ENCODE measurements at regions not wholly inside any gene's neighbourhood (a gene's known extent, or its start where the extent isn't known, plus 50 kb on each side); places are given as distances from the start of the nearest gene placed in this dataset.

GRCh38 chr3:21836227-21836626 lies 85.2 kb upstream of the ZNF385D start:
- Histone ChIP-seq H3K4me3 (ENCODE audit: low read length in 2 of 2) (no peak overlapping the region), H3K36me3 (ENCODE audit: insufficient read depth, low read length) (no peaks in the 10 kb centered on the region), H3K9me3 (ENCODE audit: control insufficient read depth in 1 of 2, low read length in 2 of 2) (no peaks in the 10 kb centered on the region), H3K27ac (ENCODE audit: low read depth, low read length) (no peak overlapping the region), H3K4me1 (ENCODE audit: insufficient read depth, low read length) (no peaks in the 10 kb centered on the region), H3K27me3 (ENCODE audit: insufficient read depth, low read length) (no peaks in the 10 kb centered on the region)
- H3K9me3 Mint-ChIP-seq, result peaks cover 0 to 18% (median 6%) of the 10 kb centered on the region in 8 donors
- DNase-seq, result no peak
- H3K36me3 Mint-ChIP-seq, result no peaks in the 10 kb centered on the region
- ChIA-PET CTCF (ENCODE audit: partially characterized antibody) (no interaction called here), POLR2A (ENCODE audit: partially characterized antibody) (no interaction called here)
- no peak overlapping the region for H3K27ac Mint-ChIP-seq
- no peaks in the 10 kb centered on the region for H3K27me3 Mint-ChIP-seq
- H3K4me1 Mint-ChIP-seq, result no peaks in the 10 kb centered on the region
- intact Hi-C loops (cut with micrococcal nuclease), result no loop called here
- no peak overlapping the region for H3K4me3 Mint-ChIP-seq

- H3K9me3 Mint-ChIP-seq, result peaks cover 0 to 18% (median 6%) of the 10 kb centered on the region in 8 donors
- no peaks in the 10 kb centered on the region for H3K27me3 ChIP-seq (ENCODE audit: insufficient read depth, low read length)
- no peaks in the 10 kb centered on the region for H3K9me3 ChIP-seq (ENCODE audit: control insufficient read depth in 1 of 2, low read length in 2 of 2)
- POLR2A ChIA-PET (ENCODE audit: partially characterized antibody), result no interaction called here
- no peak overlapping the region for H3K27ac ChIP-seq (ENCODE audit: low read depth, low read length)
- no peak overlapping the region for H3K4me3 Mint-ChIP-seq
- H3K4me1 Mint-ChIP-seq, result no peaks in the 10 kb centered on the region
- H3K27ac Mint-ChIP-seq, result no peak overlapping the region
- H3K36me3 ChIP-seq (ENCODE audit: insufficient read depth, low read length), result no peaks in the 10 kb centered on the region
- no peaks in the 10 kb centered on the region for H3K27me3 Mint-ChIP-seq
- no peak for DNase-seq
- no peak overlapping the region for H3K4me3 ChIP-seq (ENCODE audit: low read length in 2 of 2)
- intact Hi-C loops (cut with micrococcal nuclease), result no loop called here
- H3K4me1 ChIP-seq (ENCODE audit: insufficient read depth, low read length), result no peaks in the 10 kb centered on the region
- CTCF ChIA-PET (ENCODE audit: partially characterized antibody), result no interaction called here
- no peaks in the 10 kb centered on the region for H3K36me3 Mint-ChIP-seq
Measured at GRCh38 chr3:21839176-21839575, 88.2 kb upstream of the ZNF385D start.

GRCh38 chr3:21839592-21839991 lies 88.6 kb upstream of the ZNF385D start:
- H3K27ac Mint-ChIP-seq, result no peak overlapping the region
- H3K36me3 Mint-ChIP-seq, result no peaks in the 10 kb centered on the region
- H3K27me3 ChIP-seq (ENCODE audit: insufficient read depth, low read length), result no peaks in the 10 kb centered on the region
- H3K36me3 ChIP-seq (ENCODE audit: insufficient read depth, low read length), result no peaks in the 10 kb centered on the region
- no peak overlapping the region for H3K27ac ChIP-seq (ENCODE audit: low read depth, low read length)
- H3K9me3 Mint-ChIP-seq, result peaks cover 0 to 18% (median 6%) of the 10 kb centered on the region in 8 donors
- CTCF ChIA-PET (ENCODE audit: partially characterized antibody), result no interaction called here
- H3K9me3 ChIP-seq (ENCODE audit: control insufficient read depth in 1 of 2, low read length in 2 of 2), result no peaks in the 10 kb centered on the region
- H3K27me3 Mint-ChIP-seq, result no peaks in the 10 kb centered on the region
- no peaks in the 10 kb centered on the region for H3K4me1 ChIP-seq (ENCODE audit: insufficient read depth, low read length)
- intact Hi-C loops (cut with micrococcal nuclease), result no loop called here
- DNase-seq, result no peak
- no peaks in the 10 kb centered on the region for H3K4me1 Mint-ChIP-seq
- no peak overlapping the region for H3K4me3 Mint-ChIP-seq
- POLR2A ChIA-PET (ENCODE audit: partially characterized antibody), result no interaction called here
- no peak overlapping the region for H3K4me3 ChIP-seq (ENCODE audit: low read length in 2 of 2)

GRCh38 chr3:21847005-21847404 lies 96.0 kb upstream of the ZNF385D start:
- no peak overlapping the region for H3K27ac ChIP-seq (ENCODE audit: low read depth, low read length)
- POLR2A ChIA-PET (ENCODE audit: partially characterized antibody), result no interaction called here
- no peak for DNase-seq
- H3K27me3 Mint-ChIP-seq, result no peaks in the 10 kb centered on the region
- no peaks in the 10 kb centered on the region for H3K4me1 Mint-ChIP-seq
- H3K27me3 ChIP-seq (ENCODE audit: insufficient read depth, low read length), result no peaks in the 10 kb centered on the region
- H3K36me3 Mint-ChIP-seq, result no peaks in the 10 kb centered on the region
- no peak overlapping the region for H3K27ac Mint-ChIP-seq
- H3K4me3 Mint-ChIP-seq, result no peak overlapping the region
- no peaks in the 10 kb centered on the region for H3K36me3 ChIP-seq (ENCODE audit: insufficient read depth, low read length)
- H3K4me1 ChIP-seq (ENCODE audit: insufficient read depth, low read length), result no peaks in the 10 kb centered on the region
- H3K4me3 ChIP-seq (ENCODE audit: low read length in 2 of 2), result no peak overlapping the region
- peaks cover 2 to 7% (median 3%) of the 10 kb centered on the region in 8 donors for H3K9me3 Mint-ChIP-seq
- intact Hi-C loops (cut with micrococcal nuclease), result no loop called here
- CTCF ChIA-PET (ENCODE audit: partially characterized antibody), result no interaction called here
- H3K9me3 ChIP-seq (ENCODE audit: control insufficient read depth in 1 of 2, low read length in 2 of 2), result no peaks in the 10 kb centered on the region

GRCh38 chr3:21859124-21860081 lies 108.4 kb upstream of the ZNF385D start:
- no peak overlapping the region for H3K4me3 ChIP-seq (ENCODE audit: low read length in 2 of 2)
- POLR2A ChIA-PET (ENCODE audit: partially characterized antibody), result no interaction called here
- H3K4me3 Mint-ChIP-seq, result no peak overlapping the region

GRCh38 chr3:21860082-21860475 lies 109.1 kb upstream of the ZNF385D start:
- Mint-ChIP-seq H3K27ac (no peak overlapping the region), H3K9me3 (peaks cover 0 to 11% (median 7%) of the 10 kb centered on the region in 8 donors), H3K36me3 (no peaks in the 10 kb centered on the region), H3K4me3 (no peak overlapping the region), H3K27me3 (no peaks in the 10 kb centered on the region), H3K4me1 (no peaks in the 10 kb centered on the region)
- no peak for DNase-seq
- Histone ChIP-seq H3K4me1 (ENCODE audit: insufficient read depth, low read length) (no peaks in the 10 kb centered on the region), H3K27me3 (ENCODE audit: insufficient read depth, low read length) (no peaks in the 10 kb centered on the region), H3K36me3 (ENCODE audit: insufficient read depth, low read length) (no peaks in the 10 kb centered on the region), H3K9me3 (ENCODE audit: control insufficient read depth in 1 of 2, low read length in 2 of 2) (no peaks in the 10 kb centered on the region), H3K27ac (ENCODE audit: low read depth, low read length) (no peak overlapping the region), H3K4me3 (ENCODE audit: low read length in 2 of 2) (no peak overlapping the region)
- ChIA-PET POLR2A (ENCODE audit: partially characterized antibody) (no interaction called here), CTCF (ENCODE audit: partially characterized antibody) (no interaction called here)
- intact Hi-C loops (cut with micrococcal nuclease), result no loop called here

More at GRCh38 chr3:21859124-21860081, 108.4 kb upstream of the ZNF385D start:
- Mint-ChIP-seq H3K27ac (no peak overlapping the region), H3K36me3 (no peaks in the 10 kb centered on the region), H3K4me1 (no peaks in the 10 kb centered on the region), H3K27me3 (no peaks in the 10 kb centered on the region), H3K9me3 (peaks cover 0 to 11% (median 6%) of the 10 kb centered on the region in 8 donors)
- peak in 1 of 5 donors; percentile 20 for DNase-seq
- no peaks in the 10 kb centered on the region for H3K27me3 ChIP-seq (ENCODE audit: insufficient read depth, low read length)
- intact Hi-C loops (cut with micrococcal nuclease), result no loop called here
- CTCF ChIA-PET (ENCODE audit: partially characterized antibody), result no interaction called here
- H3K4me1 ChIP-seq (ENCODE audit: insufficient read depth, low read length), result no peaks in the 10 kb centered on the region
- H3K36me3 ChIP-seq (ENCODE audit: insufficient read depth, low read length), result no peaks in the 10 kb centered on the region
- no peaks in the 10 kb centered on the region for H3K9me3 ChIP-seq (ENCODE audit: control insufficient read depth in 1 of 2, low read length in 2 of 2)
- H3K27ac ChIP-seq (ENCODE audit: low read depth, low read length), result no peak overlapping the region

GRCh38 chr3:21860657-21861056 lies 109.6 kb upstream of the ZNF385D start:
- Histone ChIP-seq H3K27ac (ENCODE audit: low read depth, low read length) (no peak overlapping the region), H3K4me3 (ENCODE audit: low read length in 2 of 2) (no peak overlapping the region), H3K9me3 (ENCODE audit: control insufficient read depth in 1 of 2, low read length in 2 of 2) (no peaks in the 10 kb centered on the region), H3K36me3 (ENCODE audit: insufficient read depth, low read length) (no peaks in the 10 kb centered on the region), H3K4me1 (ENCODE audit: insufficient read depth, low read length) (no peaks in the 10 kb centered on the region), H3K27me3 (ENCODE audit: insufficient read depth, low read length) (no peaks in the 10 kb centered on the region)
- H3K27me3 Mint-ChIP-seq, result no peaks in the 10 kb centered on the region
- ChIA-PET POLR2A (ENCODE audit: partially characterized antibody) (no interaction called here), CTCF (ENCODE audit: partially characterized antibody) (no interaction called here)
- H3K9me3 Mint-ChIP-seq, result peaks cover 0 to 11% (median 8%) of the 10 kb centered on the region in 8 donors
- intact Hi-C loops (cut with micrococcal nuclease), result no loop called here
- H3K4me1 Mint-ChIP-seq, result no peaks in the 10 kb centered on the region
- H3K27ac Mint-ChIP-seq, result no peak overlapping the region
- H3K4me3 Mint-ChIP-seq, result no peak overlapping the region
- no peak for DNase-seq
- H3K36me3 Mint-ChIP-seq, result no peaks in the 10 kb centered on the region
